ENCODE measurements at regions not wholly inside any gene's neighbourhood (a gene's known extent, or its start where the extent isn't known, plus 50 kb on each side); places are given as distances from the start of the nearest gene placed in this dataset.

DNA sequence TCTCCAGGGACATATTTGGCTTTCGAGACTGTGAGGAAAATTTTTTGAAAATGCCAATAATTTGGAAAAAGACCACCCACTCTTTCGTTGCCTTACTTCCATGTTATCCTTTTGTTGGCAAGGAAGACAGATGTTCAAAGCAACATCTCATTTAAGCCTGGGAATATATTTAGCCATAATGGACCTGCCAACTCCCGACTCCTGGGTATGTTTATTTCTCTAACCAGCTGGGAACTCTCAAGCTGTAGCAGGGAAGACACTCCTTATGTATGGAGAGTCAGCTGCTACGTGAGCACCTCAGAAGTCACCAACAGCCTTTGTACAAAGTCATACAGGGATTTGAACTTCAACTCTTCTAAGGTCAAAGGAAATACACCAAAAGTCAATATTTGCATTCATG is 96.5 kb upstream of the DAAM1 start:
- no peak for TF ChIP-seq CTCF (IDR thresholded peaks at IDR 0.05)
- TF ChIP-seq POLR2A (IDR thresholded peaks at IDR 0.05) = no peak

All from Peyer's patch (tissue), 4 donors.